Posterior cingulate gyrus (tissue), 11 donors: ENCODE measurements at regions not wholly inside any gene's neighbourhood (a gene's known extent, or its start where the extent isn't known, plus 50 kb on each side); places are given as distances from the start of the nearest gene placed in this dataset.
"Not testable (repeated sequence)": the region's sequence is repeated elsewhere in the genome, so short reads cannot be mapped to it uniquely, and the experiment has no call there.

Experiments used
- DNase-seq, 10 donors: peaks; one replicate each; pipeline versions ENCODE4 v3.0.0 to v3.0.0-alpha.2; 2020 to 2021; ENCODE audit warnings: mixed read lengths in 3 of 10
- intact Hi-C: fragments of 100-400 bp; cut with DNase I; formaldehyde crosslinking; loops from one replicate; pipeline ENCODE4 v1.15.1; 2023

- DNase-seq, intact Hi-C loops: not testable (repeated sequence)
These were observed 109.6 kb upstream of the PRKG2 start for GRCh38 chr4:81324594-81324993.

- peak in 1 of 10 donors; percentile 45 for DNase-seq
- intact Hi-C loops, result no loop called here
These were observed 104.6 kb upstream of the PRKG2 start for GRCh38 chr4:81319657-81320056.

DNA sequence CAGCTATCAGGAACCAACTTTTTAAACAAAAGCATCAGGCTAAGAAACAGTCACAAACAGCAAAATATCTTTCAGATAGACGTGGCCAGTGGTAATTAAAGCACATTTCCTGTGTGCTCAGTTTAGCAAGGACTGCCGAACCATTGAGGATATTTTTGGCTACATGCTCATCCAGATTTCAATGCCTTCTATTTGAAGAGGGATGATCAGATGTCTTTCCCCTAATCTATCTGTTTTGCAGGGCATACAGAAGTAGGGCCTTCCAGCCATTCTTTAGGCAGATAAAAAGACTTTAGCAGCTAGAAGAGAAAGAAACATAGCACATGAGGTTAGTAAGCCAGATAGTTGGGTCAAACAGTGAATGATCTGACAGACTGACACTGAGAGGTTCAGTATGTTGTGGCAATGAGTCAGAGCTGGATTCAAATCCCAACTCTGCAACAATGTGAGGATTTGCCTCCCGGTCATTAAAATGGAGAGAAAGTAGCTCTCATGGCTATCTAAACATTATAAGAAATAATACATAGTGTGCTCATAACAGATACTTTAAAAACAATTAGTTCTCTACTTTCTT, 100.0 kb upstream of the PRKG2 start:
- intact Hi-C loops, result no loop called here
- DNase-seq, result no peak

DNA sequence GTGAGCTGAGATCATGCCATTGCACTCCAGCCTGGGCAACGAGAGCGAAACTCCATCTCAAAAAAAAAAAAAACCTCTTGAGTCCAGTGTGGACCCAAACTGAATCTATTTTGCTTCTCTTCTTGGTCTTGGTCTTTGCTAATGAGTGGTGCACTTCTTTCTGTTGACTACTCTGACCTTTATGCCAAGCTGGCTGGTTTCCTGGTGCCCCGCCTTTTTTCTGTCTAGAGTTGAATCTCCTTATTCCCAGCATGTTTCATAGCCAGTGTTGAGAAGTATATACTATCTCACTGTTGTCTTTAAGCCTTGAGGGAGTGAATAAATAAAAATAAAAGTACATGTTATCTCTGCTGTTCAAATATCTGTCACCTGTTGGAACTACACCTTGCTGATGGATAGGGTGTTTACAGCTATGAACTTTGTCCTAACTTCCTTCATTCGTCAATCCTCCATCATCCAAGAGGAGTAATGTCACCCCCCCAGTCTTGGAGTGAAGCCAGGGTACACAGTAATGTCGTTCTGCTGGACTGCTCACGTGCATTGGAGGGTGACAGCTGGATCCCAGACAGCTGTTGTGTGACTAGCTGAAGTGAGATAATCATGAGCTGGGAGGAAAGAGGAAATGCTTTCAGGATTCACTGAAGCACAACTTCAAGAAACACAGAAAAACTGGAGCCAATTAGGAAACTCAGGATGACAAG, 99.3 kb upstream of the PRKG2 start:
- peak in 2 of 10 donors; percentile 9 to 15 for DNase-seq
- intact Hi-C loops, result no loop called here

GRCh38 chr4:81307991-81308390, 93.0 kb upstream of the PRKG2 start:
- DNase-seq, result no peak
- intact Hi-C loops, result no loop called here

DNA sequence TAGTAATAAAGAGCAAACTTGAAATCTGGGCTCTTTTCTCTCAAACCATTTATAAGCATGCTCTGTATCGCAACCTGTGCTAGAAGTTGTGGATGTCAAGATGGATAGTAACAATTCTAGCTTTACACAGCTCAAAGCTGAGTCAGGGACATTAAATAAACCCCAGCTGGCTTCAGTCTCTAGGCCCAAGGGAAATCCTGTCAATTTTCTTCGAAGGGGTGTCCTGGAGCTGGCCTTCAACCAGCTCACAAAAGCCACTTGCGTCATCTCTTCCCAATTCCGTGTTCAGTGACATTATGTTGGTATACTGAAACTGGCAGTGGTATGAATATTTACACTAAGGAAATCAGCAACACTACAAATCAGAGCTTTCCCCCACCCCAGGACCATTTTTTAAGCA, 89.8 kb upstream of the PRKG2 start:
- intact Hi-C loops, result no loop called here
- DNase-seq, result no peak

DNA sequence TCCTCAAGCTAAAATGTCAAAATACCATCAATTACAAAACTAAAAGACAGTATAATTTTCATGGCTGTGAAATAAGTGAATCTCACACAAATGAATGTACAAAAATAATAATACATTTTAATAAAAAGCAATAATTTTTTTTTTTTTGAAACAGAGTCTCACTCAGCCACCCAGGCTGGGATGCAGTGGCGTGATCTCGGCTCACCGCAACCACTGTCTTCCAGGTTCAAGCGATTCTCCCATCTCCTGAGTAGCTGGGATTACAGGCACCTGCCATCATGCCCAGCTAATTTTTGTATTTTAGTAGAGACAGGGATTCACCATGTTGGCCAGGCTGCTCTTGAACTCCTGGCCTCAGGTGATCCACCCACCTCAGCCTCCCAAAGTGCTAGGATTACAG, 85.3 kb upstream of the PRKG2 start:
- intact Hi-C loops, result not testable (repeated sequence)
- DNase-seq, result peak in 2 of 10 donors; percentile 67 to 72

GRCh38 chr4:81290813-81291212, 75.8 kb upstream of the PRKG2 start:
- intact Hi-C loops, result no loop called here

DNA sequence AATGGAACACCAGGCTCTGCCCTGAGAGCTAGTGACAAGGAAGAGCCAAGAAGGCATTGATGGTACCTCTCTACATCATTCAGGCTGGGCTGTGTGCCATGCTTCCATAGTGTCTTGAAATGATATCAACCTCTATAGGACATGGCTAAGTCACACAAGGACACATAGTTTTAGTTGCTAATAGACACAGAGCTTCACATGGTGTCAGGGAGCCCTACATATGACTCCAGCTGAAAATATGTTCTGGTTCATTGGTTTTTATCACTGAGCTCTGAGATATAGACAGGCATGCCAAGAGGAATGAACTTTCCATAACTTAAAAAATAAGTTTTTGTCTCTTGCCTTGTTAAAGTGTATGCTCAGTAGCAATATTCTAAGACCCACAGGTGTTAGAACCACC, 72.1 kb upstream of the PRKG2 start:
- intact Hi-C loops, result no loop called here
- DNase-seq, result no peak

More at GRCh38 chr4:81290813-81291212, 75.8 kb upstream of the PRKG2 start:
- DNase-seq, result no peak

- intact Hi-C loops, result no loop called here
- DNase-seq, result no peak
These were observed 67.1 kb upstream of the PRKG2 start for GRCh38 chr4:81282131-81282530.

GRCh38 chr4:81274460-81274859, 59.4 kb upstream of the PRKG2 start:
- intact Hi-C loops, result no loop called here
- DNase-seq, result no peak

GRCh38 chr4:81272671-81273070, 57.6 kb upstream of the PRKG2 start:
- intact Hi-C loops, result no loop called here
- no peak for DNase-seq
